CD4-positive, alpha-beta T cell treated with Interleukin-6 for 4 hours (primary cell): ENCODE measurements at regions not wholly inside any gene's neighbourhood (a gene's known extent, or its start where the extent isn't known, plus 50 kb on each side); places are given as distances from the start of the nearest gene placed in this dataset.
"Not testable (repeated sequence)": the region's sequence is repeated elsewhere in the genome, so short reads cannot be mapped to it uniquely, and the experiment has no call there.

Experiments used
- DNase-seq: peaks from one replicate; pipeline ENCODE4 v3.0.0-alpha.2; 2020; ENCODE audit warnings: mixed read lengths

DNA sequence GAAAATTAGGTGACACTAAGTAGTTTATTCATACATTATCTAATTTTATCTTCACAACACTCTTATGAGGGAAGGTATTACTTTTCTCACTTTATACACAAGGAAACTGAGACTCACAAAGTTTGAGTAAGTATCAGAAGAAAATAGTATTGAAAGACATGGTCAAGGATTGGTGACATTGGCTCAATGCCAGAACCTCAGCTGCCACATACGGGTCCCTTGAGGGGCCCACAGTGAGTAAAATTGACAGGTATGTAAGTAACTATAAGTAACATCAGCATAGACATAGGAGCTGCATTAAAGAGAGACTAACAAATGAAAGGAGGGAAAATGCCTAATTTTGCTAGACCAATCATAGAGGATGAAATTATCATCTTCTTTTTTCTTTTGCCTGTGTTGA is 134.1 kb downstream of the COX18 start:
- DNase-seq: no peak

DNA sequence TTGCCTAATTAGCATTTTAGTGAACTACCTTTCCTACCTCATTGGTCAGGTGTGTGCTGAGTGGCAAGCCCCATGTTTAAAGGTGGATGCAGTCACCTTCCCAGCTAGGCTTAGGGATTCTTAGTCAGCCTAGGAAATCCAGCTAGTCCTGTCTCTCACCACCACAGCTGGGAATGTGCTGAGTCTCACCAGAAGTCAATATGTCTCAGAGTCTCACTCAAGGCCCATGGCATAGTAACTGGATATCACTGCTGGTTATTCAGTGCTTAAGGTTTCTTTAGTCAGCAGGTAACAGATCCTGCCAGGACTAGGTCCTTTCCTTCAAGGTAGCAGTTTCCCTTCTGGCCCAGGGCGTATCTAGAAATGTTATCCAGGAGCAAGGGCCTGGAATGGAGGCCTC is 136.5 kb downstream of the COX18 start:
- no peak for DNase-seq

DNA sequence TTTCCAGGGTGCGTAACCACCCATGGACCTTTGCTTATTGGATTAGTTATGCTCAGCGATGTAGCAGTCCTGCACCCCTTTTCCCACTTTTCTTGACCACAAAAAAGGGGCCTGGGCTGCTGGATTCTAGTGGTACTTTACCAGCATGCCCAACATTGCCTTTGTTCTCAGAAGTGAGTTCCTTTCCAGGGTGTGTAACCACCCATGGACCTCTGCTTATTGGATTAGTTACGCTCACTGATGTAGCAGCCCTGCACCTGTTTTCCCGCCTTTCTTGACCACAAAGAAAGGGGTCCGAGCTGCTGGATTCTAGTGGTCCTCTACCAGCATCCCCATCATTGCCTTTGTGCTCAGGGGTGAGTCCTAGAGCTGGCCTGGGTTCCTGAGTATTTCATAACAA is 138.2 kb downstream of the COX18 start:
- DNase-seq: no peak

DNA sequence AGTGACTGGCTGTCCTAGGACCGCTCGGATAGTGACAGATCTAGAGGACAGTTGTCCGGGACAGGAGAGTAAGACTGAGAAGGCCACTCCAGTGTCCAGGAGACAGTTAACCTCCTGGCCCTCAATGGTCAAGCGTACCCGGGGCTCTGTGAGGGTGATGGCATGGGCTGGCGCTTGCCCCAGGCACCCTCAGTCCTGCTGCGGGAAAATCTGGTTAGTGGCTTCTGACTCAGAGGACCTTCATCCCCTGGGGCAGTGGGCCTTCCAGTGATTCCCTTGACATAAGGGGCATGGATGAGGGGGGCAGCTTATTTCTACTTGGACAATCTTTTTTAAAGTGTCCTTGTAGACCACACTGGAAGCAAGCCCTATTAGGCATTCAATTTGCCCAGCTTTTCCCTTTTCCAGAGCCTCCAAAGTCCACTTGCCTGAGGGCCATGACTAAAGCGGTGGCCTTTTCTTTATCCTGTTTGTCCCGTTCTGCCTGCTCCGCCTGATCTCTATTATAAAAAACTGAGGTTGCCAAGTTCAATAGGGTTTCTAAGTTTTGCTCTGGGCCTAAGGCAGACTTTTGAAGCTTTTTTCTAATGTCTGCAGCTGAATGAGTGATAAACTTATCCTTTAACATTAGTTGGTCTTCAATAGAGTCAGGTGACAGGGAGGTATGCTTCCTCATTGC is 139.8 kb downstream of the COX18 start:
- not testable (repeated sequence) for DNase-seq

DNA sequence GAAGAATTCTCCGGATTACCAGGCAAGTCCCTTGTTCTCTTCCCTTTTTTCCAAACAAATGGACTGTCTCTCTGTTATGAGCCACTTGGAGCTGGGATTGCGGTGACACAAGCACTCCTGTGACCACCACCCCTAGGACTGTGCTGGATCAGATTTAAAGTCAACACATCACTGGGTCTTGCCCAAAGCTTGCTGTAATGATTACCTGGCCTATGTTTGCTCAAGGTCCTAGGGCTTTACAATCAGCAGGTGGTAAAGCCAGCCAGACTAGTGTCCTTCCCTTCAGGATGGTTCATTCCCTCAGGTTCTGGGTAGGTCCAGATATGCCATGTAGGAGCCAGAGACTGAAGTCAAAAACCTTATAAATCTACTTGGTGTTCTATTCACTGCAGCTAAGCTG is 144.7 kb downstream of the COX18 start:
- DNase-seq: no peak

DNA sequence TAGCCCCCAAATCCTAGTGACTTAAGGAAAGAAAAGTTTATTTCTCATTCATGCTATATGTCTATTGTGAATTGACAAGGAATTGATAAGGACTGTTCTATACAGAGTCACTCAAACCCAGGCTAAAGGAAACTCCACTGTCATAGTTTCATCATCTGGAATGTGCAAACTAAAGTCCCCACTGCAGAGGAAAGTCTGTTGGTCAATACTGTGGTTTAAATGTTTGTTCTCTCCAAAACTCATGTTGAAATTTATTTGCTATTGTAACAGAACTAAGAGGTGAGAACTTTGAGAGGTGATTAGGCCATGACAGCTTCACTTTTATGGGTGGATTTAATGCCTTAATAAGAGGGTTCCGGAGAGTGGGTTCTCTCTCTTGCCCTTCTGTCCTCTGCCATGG is 149.6 kb downstream of the COX18 start:
- no peak for DNase-seq

DNA sequence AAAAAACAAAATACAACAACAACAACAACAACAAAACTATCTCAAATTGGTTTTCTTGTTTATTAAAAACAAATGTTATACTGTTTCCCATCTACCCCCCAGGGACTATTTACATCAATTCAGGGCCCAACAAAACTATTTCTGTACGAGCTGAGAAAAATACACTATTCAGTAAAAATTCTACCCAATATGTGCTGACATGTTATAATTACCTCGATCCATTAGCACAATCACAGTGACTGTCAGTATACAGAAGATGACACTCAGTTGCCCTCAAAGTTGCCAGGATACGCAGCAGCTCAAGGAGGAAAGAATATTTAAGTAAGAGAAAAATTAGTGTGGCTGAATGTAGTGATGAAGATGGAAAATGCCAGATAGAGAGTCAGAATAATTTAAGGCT is 150.1 kb downstream of the COX18 start:
- no peak for DNase-seq

DNA sequence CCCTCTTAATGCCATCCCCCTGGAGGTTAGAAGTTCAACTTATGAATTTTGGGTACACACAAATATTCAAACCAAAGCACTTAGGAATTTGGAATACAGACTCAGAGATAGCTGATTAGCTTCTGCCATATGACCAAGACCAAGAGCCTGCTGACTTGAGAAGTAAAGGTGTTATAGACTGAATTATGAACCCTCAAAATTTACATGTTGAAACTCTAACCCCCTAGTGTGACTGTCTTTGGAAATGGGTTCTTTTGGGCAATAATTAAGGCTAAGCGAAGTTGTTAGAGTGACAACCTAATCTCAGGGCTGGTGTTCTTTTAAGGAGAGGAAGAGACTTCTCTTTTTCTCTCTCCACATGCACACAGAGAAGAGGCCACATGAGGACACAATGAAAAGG is 151.2 kb downstream of the COX18 start:
- DNase-seq: no peak

DNA sequence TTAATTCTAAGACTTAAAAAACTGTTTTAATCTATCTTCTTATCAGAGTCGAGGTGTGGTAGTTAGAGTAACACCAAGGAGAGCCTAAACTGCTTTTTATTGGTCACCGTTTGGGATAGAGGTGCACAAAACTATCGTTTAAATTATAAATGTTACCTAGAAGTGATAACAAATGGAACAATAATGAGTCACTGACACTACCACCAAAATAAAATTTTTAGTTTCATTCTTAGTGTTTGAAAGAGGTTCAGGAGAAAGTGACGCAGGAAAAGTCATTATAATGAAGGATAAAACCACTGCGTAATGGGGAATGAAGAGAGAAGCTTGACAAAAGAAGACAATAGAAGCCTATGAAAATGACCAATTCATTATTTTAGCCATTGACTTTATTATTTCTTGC is 158.2 kb downstream of the COX18 start:
- no peak for DNase-seq

DNA sequence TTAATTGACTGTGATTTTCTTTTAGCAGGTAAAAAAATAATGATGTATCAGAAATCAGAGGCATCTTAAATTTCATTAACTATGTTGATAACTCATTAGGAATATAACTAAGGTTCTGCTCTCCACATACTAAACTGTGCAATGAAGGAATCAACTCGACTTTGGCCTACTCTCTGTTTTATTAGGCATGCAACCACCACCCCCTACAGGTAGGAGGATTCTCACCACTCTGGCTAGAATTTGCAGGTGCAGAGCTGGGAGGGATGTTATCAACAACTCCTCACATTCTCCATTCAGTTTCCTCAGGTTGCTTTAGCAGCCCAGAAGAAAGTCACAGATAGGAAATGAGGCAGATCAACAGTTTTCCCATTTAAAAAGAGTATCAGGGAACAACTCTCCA is 160.1 kb downstream of the COX18 start:
- DNase-seq: no peak

DNA sequence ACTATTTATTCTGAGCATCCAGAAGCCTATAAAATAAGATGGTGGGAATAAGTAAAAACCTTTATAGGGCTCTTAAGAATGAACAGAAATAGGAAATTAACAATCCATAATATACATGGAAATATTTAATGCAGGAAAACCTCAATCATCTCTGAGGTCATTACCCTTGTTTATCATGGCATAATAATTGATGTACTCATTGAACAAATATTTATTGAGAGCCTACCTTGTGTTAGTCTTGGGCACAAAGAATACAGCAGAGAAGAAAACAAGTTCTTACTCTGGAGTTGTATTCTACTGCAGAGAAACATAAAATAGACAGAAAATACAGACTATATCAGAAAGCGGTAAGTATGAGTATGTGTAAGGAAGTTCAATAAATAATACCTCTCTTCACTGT is 167.2 kb downstream of the COX18 start:
- DNase-seq: no peak

DNA sequence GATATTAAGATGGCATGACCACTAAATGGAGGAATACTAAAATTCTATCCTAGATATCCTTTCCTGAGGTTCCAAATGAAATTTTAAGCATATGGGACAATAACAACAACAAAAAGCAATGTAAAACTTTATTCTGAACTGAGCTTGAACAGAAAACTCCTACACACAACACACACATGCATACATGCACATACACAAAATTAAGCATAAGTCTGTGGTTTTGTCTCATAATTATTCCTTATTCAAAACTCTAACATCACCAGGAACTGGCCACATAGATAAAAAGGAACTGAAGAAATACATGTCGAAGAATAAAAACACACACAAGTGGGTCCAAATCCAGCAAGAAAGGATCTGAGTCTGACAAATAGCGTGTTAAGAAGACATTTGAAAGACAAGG is 168.0 kb downstream of the COX18 start:
- no peak for DNase-seq

DNA sequence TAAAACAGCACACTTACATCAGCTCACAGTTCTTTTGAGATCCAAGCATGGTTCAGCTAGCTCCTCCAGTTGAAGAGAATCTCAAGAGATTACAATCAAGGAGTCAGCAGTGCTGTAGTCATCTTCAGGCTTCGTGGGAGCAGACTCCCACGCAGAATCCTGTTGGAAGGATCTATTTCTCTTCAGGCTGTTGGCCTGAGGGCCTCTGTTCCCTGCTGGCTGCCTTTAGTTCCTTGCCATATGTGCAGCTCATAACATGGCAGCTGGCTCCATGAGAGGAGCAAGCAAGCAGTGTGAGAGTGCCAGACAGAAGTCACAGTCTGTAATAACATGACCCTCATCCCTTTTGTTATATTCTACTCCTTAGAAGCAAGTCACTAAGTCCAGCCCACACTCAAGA is 168.6 kb downstream of the COX18 start:
- DNase-seq: no peak

DNA sequence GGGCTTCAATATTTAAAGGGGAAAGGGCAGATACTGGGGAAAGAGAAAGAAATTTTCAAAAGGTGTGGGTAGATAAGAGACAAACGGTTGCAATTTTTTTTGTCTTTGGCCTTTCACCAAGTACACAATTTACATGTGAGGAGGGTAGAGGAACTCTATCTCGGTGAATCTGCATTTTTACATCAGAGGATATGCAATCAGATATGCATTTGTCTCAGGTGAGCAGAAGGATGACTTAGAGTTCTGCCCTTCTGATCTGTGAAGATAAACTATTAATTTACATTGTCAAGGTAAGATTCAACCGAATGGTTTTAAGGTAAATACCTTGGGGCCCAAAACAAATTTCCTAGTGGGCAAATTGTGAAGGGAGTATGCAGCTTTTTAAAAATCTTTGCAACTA is 169.9 kb downstream of the COX18 start:
- DNase-seq: no peak

DNA sequence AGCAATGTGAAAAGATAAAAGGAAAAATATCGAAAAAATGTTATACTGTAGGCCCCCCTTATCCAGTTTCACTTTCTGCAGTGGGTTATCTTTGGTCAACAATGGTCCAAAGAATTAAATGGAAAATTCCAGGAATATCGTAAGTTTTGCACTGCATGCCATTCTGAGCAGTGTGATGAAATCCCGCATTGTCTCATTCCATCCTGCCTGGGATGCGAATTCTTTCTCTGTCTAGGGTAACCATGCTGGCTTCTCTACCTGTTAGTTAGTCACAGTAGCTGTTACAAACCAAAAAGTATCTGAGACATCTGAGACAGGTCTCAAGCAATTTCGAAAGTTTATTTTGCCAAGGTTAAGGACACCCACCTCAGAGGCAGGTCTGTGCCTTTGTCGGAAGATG is 170.3 kb downstream of the COX18 start:
- no peak for DNase-seq

DNA sequence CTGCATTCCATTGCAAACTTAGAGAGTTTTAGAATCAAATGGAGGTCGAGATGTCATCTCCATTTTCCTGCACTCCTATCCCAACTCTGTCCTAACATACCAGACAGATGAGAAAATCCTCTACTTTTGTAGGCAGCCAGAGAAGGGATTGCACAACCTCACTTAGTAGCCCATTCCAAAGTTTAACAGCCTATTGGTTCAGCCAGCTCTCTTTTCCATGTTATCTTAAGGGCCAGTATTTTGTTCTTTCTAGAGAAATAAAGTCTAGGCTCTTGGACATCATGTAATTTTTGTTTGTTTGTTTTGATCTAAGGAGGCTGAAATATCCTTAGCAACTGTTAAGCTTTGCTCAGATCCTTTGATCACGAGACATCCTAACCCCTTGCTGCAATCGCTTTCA is 173.0 kb downstream of the COX18 start:
- no peak for DNase-seq

DNA sequence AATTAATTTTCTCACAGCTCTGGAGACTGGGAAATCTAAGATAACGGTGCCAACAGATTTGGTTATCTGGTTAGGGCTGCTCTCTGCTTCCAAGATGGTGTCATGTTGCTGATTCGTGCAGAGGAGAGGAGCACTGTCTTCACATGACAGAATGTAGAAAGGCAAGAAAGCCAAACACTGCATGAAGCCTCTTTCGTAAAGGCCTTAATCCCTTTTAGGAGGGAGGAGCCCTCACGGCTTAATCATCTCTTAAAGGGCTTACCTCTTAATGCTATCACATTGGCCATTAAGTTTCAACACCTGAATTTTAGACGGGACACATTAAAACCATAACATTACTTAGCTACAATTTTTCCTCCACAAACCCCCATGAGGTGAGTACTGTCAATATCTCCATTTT is 174.1 kb downstream of the COX18 start:
- no peak for DNase-seq

DNA sequence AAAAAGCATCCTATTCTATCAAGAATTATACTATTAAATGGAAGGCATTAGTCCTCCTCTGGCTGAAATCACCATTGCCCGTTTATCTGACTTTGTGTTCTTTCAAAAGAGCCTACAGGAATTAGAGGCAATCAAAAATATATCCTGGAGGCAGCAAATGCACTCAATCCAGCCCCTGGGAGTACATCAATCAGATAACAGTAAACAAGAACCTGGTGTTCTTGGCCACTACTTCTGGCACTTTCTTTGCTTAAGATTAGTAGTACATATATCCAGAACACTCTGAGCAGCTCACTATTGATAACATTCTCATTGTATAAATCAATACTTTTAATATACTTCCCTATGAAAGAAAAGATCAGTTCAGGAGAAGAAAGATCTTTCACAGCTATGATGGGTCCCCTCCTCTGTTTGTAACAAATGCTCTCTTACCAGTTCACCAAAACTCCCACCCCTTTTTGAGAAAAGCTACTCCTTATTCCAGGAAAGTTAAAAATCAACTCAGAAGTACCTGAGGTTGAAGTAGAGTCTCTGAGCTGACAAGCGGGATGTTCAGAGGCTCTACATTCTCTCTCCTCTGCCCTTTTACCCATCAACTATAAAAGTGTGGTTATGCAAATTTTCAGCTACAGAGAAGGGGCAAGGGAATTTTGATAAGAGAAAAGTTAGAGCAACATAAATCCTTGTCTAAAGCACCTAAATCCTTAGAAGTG is 176.0 kb downstream of the COX18 start:
- DNase-seq: no peak

DNA sequence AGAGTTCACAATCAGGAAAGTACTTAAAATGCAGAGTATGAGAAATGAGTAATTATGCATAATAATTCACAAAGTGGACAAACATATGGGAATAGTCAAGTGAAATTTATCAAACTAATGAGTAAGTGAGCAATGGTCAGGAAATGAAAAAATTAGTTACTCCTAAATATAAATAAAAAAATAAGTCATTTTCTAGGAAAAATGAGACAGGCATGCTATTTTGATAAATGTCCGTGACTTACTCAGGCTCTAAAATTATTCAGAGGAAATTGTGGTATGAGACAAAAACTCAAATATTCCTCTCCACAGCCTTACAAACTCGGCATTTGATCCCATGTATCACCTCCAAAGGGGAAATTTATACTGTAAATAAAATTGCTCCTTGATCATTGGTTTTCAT is 181.2 kb downstream of the COX18 start:
- DNase-seq: no peak

DNA sequence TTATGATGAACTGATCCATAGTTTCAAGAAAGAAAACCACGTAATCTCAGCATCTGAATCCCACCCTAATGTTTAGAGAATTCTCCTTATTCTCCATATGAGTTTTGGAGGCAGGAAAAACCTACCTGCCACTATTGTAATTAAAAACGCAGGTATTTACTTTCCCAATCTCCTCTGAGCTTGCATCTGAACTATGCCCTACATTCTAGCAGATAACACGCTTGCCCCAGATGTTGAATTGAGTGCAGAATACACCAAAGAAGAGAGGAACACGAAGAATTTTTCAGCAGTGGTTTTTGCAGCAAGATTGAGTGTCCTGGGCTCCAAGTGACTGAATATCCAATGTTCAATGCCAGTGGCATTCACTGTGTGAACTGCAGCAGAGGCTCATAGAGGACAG is 182.4 kb downstream of the COX18 start:
- DNase-seq: no peak

DNA sequence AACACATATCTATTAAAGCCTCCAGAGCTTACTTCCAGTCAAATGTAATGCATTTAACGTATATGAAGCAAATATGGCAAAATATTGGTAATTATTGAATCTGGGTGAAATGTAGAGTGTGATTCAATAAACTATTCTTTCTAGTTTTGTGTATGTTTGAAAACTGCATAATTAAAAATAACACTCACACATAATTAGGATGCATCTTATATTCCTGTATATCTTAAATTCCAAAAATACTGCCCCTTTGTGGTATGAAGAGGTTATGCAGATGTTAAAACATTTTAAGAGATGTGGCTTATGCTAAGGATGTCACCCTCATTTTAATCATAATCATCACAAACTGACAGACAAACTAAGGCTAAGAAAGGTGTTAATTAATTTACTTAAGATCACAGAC is 182.9 kb downstream of the COX18 start:
- DNase-seq: no peak

DNA sequence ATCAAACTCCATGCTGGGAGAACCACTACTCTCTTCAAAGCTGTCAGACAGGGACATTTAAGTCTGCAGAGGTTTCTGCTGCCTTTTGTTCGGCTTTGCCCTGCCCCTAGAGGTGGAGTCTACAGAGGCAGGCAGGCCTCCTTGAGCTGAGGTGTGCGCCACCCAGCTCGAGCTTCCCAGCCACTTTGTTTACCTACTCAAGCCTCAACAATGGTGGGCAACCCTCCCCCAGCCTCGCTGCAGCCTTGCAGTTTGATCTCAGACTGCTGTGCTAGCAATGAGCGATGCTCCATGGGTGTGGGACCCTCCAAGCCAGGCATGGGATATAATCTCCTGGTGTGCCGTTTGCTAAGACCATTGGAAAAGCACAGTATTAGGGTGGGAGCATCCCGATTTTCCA is 185.3 kb downstream of the COX18 start:
- not testable (repeated sequence) for DNase-seq

DNA sequence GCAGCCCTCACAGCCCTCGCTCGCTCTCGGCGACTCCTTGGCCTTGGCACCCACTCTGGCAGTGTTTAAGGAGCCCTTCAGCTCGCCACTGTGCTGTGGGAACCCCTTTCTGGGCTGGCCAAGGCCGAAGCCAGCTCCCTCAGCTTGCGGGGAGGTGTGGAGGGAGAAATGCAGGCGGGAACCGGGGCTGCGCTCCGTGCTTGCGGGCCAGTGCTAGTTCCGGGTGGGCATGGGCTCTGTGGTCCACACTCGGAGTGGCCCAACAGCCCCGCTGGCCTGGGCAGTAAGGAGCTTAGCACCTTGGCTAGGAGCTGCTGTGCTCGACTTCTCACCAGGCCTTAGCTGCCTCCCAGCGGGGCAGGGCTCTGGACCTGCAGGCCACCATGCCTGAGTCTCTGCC is 192.6 kb downstream of the COX18 start:
- no peak for DNase-seq

DNA sequence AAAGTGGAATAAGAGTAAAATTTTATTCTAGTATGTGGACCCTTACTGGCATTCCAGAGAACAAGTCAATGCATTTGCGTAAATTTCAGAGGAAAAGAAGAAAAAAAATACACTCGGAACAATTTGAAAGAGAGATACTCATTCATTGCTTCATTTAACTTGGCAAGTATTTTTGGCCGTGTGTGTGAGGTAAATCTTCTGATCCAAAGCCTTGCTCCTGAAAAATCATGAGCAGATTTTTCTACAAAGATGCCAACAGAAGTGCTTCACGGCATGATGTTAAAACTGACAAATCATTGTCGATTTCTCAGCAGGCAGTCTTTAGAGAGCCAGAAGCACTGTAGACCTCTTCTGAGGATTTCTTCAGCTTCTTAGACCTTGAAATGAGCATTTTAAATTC is 194.0 kb downstream of the COX18 start:
- no peak for DNase-seq

DNA sequence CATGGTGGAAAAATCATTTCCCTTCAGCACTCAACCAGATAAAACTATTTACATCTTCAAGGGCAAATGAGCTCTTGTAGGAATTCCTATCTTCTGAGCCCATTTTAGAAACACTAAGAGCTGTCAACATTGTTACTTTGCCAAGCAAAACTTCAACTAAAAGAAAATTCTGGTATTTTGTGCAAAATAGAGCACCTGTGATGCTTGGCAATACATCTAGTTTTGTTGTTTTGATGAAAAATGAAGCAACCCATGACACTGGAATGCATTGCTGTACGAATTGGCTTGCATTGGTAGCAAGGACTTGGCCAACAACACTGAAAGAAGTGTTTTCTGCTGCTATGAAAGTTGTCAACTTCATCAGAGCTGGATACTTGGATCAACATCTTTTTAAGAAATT is 194.4 kb downstream of the COX18 start:
- no peak for DNase-seq
